GM21367 (cell line): ENCODE measurements at regions not wholly inside any gene's neighbourhood (a gene's known extent, or its start where the extent isn't known, plus 50 kb on each side); places are given as distances from the start of the nearest gene placed in this dataset.

ENCODE experiments used
- ATAC-seq: cut with Tn5 transposase; IDR thresholded peaks from one replicate; pipeline ENCODE4 v1.9.1; 2021; ENCODE audit not compliant: unreplicated experiment

DNA sequence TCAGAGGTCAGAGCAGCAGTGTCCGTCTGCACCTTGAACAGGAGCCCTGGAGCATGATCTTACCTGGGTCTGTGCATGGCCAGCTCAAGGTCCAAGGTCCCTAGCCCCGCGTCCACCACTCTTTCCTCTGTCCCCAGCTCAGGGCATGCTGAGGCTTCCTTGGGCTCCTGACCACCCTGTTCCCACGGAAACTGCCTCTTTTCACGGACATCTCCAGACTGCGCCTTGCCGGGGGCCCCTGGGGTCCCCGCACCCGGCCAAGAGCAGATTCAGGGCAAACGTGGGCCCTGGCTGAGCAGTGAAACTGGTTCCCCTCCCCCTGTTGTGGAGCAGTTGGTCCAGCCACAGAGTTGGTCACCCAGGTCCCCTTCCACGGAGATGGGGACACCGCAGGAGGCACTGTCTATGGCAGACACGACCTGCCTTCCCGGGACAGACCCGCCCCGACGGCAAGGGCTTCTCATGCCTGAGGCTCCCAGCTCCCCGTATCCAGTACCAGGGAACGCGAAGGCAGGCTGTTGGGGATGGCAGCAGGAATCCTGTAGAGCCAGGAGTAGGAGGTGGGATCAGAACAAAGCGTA, 217.4 kb upstream of the PPP2R2D start:
- no peak for ATAC-seq

GRCh38 chr10:131683941-131684340, 216.9 kb upstream of the PPP2R2D start:
- no peak for ATAC-seq

- ATAC-seq = no peak
Observed at GRCh38 chr10:131685007-131685406, 215.8 kb upstream of the PPP2R2D start.

DNA sequence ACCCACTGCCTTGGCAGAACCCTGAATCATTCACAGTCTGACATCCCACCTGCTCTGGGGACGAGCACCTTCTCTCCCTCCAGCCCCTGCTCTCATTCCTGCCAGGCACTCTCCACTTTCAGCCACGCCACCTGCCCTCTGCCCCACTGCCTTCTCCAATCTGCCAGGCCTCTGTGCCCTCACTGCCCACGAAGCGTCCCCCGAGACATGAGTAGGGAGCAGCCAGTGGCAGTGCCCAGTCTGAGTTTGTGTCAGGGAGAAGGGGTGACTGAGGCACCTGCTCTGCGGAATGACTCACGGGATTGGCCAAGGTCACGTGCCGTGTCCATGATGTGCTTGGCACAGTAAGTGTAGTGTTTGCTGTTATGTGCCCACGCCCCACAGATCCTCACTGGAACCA, 215.2 kb upstream of the PPP2R2D start:
- ATAC-seq = no peak

DNA sequence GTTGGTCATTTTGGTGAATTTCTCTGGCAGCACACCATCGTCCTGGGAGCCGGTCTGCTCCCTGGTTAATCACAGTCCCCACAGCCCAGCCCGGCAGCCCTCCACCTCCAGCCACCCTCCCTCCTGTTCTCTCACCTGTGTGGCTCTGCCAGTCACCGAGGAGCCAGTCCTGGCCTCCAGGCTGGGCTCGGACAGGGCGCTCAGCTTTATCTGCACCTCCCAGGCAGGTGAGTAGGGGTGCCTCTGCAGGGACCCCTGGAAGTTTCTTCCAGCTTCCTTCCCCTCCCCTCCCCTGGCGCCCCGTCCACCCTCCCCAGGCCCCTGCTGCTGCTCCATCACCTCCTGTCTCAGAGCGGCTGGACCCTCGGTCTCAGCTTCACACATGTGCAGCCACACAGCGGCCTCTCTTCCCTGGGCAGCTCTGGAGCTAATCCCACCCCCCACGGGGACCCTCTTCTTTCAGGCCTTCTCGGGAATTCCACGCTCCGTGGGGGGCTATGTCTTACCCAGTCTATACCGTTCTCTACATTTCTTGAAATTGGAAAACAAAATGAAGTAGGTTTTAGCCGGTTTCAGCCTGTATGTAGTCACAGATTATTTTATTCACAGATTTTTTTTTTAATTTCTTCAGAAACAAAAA, 213.9 kb upstream of the PPP2R2D start:
- ATAC-seq = no peak

DNA sequence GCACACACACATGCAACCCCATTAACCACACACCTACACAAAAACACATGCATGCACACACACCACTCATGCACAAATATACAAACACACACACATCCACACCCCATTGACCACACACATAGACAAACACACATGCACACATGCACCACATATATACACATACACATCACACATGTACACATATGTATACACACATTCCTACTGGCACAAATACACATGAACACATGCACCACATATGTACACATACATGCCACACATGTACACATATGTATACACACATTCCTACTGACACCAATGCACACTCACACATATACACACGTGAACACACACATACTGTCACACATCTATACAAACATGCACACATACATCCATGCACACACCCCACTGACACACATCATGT, 212.5 kb upstream of the PPP2R2D start:
- ATAC-seq = no peak

DNA sequence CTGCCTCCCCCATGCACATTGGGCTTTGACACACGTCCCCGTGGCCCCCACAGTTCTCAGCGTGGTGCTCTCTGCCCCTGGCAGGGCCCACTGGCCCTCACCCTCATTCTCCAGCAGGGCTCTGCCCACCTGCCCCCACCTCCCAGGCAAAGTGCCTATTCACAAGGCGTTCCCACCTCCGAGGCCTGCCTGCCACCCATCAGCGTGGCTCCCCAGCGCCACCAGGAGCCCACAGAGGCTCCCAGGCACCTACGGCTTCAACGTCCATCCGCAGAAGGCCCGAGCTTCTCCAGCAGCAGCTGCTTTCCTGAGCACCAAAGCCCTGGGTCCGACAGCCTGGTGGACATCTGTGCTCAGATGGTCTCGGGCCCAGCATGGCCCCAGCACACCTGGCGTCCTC, 211.8 kb upstream of the PPP2R2D start:
- no peak for ATAC-seq

DNA sequence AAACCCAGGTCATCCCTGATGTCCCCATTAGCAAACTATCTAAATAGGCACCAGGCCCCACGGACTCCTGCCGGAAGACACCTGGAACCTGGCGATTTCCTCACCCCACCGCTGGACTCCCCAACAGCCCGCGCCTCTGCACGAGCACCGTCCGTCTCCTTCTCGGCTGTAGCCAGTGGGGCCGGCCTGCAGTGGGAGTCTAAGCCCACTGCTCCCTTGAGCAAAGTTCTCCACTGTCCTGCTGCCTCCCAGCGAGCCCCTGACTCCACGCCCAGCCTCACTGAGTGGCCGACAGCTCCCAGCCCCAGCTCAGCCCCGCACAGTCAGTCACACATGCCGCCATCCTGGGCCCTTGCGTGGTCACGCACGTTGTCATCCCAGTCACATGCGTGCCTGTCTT, 211.3 kb upstream of the PPP2R2D start:
- ATAC-seq = no peak

DNA sequence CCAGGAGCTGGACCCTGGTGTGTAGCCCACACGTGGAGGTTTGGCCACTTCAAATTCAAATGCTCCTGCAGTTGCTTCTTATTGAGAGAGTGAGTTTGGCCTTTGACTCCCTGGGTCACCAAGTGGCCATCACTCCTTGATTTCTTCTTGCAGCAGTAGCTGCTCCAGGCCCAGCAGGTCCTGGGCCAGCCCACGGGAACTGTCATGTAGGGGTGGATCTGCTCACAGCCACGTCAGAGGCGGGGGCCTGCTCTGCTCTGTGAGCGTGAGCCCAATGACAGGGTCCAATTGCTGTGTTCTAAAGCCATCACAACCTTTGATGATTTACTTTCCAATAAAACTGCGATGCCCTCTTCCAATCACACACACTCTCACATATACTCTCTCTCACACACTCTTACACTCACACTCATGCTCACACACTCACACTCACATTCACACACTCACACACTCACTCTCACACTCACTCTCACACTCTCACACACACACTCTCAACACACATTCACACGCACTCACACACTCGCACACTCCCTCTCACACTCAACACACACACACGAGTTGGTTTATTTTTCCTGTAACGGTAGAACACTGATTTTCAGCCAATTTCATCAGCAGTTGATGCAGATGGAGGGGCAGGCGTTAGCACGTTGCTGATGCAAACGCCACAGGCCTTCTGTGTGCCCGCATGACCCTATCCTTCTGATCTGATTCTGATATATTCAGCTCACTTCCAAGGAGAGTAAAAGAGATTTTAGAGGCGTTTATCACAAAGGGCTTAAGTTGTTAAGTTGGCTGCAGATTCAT, 210.7 kb upstream of the PPP2R2D start:
- no peak for ATAC-seq

DNA sequence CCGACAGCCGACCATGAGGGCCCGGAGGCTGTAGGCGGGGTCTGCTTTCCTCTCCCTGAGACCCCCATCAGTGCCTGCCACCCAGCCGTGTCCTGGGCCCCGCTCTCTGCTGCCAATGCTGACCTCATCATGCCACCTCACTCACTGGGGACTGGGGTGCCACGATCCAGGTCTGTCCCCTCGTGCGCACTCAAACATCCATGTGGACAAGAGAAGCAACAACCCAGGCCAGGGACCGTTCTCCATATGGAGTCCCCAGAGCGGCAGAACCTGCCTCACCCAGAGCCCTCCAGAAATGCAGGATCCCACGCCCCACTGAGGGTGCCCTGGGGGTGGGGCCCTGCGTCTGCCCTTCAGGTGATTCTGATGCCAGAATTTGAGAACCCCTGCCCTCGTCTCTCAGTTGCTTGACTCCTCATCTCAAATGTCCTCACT, 210.0 kb upstream of the PPP2R2D start:
- ATAC-seq = no peak

- ATAC-seq = no peak
Observed at GRCh38 chr10:131691481-131692090, 209.2 kb upstream of the PPP2R2D start.

GRCh38 chr10:131692176-131692575, 208.6 kb upstream of the PPP2R2D start:
- no peak for ATAC-seq

GRCh38 chr10:131692686-131693334, 208.0 kb upstream of the PPP2R2D start:
- ATAC-seq = no peak

- ATAC-seq = no peak
Observed at GRCh38 chr10:131693766-131694165, 207.0 kb upstream of the PPP2R2D start.

DNA sequence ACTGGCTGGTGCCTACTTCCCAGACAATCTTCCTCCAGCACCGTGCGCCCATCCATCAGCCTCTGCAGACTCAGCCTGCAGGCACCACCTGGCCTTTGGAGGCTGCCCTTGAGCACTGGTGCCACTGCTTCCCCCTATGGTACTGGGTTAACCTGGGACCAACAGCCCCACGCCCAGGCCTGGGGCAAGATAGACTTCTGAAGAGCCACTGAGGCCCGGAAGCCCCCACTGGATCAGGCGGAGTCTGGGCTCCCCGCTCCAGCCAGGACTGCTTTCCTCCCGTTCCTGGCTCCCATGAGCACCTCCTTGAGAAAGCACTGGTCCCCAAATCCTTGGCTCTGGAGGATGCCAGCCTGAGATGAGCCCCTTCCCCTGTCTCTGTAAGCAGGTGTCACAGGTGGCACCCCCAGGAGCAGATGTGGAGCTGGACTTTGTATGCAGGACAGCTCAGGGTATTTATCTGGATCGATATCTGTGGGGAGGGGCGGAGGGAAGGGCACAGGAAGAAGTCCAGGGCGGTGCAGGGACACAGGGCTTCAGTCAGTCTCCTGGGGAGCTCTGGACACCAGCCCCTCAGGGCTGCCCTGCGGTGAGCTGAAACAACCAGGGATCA, 206.5 kb upstream of the PPP2R2D start:
- no peak for ATAC-seq

- no peak for ATAC-seq
Observed at GRCh38 chr10:131694781-131695495, 205.9 kb upstream of the PPP2R2D start.

DNA sequence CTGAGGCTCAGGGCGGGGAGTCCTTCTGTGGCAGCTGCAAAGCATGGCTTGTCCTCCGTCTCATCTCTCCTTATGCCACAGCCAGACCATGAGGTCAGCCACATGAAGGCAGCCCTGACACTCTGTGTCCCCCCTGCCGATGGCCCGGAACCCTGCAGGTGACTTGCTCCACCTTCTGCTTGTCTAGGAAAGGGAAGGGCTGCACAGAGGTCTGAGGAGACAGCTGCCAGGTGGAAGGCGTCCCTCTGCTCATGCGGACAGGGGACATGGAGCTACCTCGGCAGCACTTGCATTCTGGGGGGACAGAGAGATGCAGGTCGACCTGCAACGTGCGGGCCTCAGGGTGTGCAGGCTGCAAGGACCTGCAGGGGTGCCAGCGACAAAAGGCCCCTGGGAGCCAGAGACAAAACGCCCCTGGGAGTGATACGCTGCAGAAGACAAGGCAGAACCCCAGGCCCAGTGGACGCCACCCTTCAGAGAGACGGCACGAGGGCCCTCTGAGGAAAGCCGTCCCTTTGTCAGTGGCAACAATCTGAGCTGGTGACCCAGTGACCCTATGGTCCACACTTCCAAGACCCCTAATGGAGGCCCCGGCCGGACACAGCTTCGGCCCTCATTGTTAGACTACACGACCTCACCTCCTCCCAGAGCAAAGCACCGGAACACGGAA, 205.2 kb upstream of the PPP2R2D start:
- no peak for ATAC-seq

- ATAC-seq = no peak
Observed at GRCh38 chr10:131697476-131698128, 203.2 kb upstream of the PPP2R2D start.

DNA sequence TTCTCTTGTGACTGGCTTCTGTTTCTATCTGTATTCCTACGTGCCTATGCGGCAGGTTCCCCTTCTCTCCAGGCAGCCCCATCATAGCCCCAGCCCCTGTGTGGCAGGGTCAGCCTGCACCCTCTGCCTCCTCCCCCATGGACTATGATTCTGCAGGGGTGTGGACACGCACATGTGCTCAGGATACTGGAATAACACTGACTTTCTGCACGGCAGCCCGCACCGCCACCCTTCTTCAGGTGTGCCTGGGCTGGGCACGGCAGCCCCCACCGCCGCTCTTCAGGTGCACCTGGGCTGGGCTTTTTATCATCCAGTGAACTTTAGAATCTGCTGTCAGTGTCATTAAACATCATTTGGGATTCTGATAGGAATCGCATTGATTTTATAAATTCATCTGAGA, 202.6 kb upstream of the PPP2R2D start:
- no peak for ATAC-seq
